ENCODE measurements at regions not wholly inside any gene's neighbourhood (a gene's known extent, or its start where the extent isn't known, plus 50 kb on each side); places are given as distances from the start of the nearest gene placed in this dataset.

DNA sequence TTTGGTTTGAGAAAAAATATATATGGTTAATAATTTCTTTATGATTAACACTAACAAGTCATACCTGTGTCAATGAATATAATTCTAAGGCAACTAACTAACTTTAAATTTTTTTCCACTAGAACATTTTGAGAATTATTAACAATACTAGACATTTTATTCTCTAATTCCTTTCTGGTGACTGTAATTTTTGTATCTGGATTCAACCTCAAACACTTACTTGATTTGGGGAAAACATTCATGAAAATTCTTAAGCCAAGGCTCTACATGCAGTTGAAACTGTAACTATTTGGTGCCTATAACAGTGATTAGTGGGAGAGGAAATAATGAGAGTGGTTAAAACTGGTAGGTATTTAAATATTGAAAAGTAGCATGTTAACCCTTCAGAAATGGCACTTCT is 546.5 kb upstream of the KLHL29 start (continued):
- no peak for TF ChIP-seq ETV6 (CRISPR knock-in tag; IDR thresholded peaks at IDR 0.05)
- no peak for TF ChIP-seq ZNF317 (CRISPR knock-in tag; IDR thresholded peaks at IDR 0.05; ENCODE audit: borderline replicate concordance, low read depth)
- TF ChIP-seq, protein P1, sequence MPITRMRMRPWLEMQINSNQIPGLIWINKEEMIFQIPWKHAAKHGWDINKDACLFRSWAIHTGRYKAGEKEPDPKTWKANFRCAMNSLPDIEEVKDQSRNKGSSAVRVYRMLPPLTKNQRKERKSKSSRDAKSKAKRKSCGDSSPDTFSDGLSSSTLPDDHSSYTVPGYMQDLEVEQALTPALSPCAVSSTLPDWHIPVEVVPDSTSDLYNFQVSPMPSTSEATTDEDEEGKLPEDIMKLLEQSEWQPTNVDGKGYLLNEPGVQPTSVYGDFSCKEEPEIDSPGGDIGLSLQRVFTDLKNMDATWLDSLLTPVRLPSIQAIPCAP (CRISPR knock-in tag; IDR thresholded peaks at IDR 0.05): no peak
- TF ChIP-seq USF1 (CRISPR knock-in tag; IDR thresholded peaks at IDR 0.05): no peak
- TF ChIP-seq, protein P2, sequence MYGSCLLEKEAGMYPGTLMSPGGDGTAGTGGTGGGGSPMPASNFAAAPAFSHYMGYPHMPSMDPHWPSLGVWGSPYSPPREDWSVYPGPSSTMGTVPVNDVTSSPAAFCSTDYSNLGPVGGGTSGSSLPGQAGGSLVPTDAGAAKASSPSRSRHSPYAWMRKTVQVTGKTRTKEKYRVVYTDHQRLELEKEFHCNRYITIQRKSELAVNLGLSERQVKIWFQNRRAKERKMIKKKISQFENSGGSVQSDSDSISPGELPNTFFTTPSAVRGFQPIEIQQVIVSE (CRISPR knock-in tag; IDR thresholded peaks at IDR 0.05; ENCODE audit: borderline replicate concordance): no peak
- TF ChIP-seq, protein P3, sequence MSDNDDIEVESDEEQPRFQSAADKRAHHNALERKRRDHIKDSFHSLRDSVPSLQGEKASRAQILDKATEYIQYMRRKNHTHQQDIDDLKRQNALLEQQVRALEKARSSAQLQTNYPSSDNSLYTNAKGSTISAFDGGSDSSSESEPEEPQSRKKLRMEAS (CRISPR knock-in tag; IDR thresholded peaks at IDR 0.05): no peak
- TF ChIP-seq USF2 (CRISPR knock-in tag; IDR thresholded peaks at IDR 0.05): no peak
- no peak for TF ChIP-seq ZNF219 (CRISPR knock-in tag; IDR thresholded peaks at IDR 0.05; ENCODE audit: borderline replicate concordance)
- TF ChIP-seq ZSCAN18 (CRISPR knock-in tag; IDR thresholded peaks at IDR 0.05): no peak
- TF ChIP-seq RORB (CRISPR knock-in tag; IDR thresholded peaks at IDR 0.05): no peak
- TF ChIP-seq, protein P4, sequence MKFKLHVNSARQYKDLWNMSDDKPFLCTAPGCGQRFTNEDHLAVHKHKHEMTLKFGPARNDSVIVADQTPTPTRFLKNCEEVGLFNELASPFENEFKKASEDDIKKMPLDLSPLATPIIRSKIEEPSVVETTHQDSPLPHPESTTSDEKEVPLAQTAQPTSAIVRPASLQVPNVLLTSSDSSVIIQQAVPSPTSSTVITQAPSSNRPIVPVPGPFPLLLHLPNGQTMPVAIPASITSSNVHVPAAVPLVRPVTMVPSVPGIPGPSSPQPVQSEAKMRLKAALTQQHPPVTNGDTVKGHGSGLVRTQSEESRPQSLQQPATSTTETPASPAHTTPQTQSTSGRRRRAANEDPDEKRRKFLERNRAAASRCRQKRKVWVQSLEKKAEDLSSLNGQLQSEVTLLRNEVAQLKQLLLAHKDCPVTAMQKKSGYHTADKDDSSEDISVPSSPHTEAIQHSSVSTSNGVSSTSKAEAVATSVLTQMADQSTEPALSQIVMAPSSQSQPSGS (CRISPR knock-in tag; IDR thresholded peaks at IDR 0.05; ENCODE audit: borderline replicate concordance, low read depth): no peak

DNA sequence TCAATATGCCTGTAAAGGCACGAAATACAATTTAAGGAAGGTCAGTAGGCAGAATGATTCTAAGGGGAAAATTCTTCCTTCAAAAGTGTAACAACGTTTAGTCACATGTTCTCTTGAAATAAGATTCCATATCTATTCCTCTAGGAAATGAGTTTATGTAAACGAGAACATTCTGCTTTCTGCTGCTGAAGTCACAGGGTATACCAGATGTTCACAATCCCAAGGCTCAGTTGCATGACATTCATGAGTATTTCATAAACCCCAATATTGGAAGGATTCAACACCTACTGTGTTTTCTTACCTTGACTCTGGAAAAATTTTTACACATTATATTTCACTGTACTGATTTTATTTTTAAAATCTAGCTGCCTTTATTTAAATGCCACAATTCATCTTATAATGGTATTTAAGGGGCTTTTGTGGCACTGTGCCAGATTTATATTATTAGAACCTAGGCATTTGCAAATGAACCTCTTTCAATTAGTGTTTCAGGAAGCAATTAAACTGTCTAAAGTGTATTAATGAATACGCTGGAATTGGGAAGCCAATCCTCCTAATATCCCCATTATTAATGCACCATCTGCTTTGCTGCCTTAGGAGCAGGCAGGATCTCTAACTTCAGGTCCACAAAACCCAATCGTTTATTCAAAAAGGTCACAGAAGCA is 542.6 kb upstream of the KLHL29 start:
- no peaks in the 10 kb centered on the region for H3K9me3 Mint-ChIP-seq
- DNase-seq (ENCODE audit: low spot score) (no peak), ATAC-seq (no peak)
- POLR2A ChIA-PET: no interaction called here
- no peak for TF ChIP-seq ZNF396 (CRISPR knock-in tag; IDR thresholded peaks at IDR 0.05; ENCODE audit: borderline replicate concordance)
- TF ChIP-seq, protein P2 (CRISPR knock-in tag; IDR thresholded peaks at IDR 0.05; ENCODE audit: borderline replicate concordance): no peak
- TF ChIP-seq, protein P5, sequence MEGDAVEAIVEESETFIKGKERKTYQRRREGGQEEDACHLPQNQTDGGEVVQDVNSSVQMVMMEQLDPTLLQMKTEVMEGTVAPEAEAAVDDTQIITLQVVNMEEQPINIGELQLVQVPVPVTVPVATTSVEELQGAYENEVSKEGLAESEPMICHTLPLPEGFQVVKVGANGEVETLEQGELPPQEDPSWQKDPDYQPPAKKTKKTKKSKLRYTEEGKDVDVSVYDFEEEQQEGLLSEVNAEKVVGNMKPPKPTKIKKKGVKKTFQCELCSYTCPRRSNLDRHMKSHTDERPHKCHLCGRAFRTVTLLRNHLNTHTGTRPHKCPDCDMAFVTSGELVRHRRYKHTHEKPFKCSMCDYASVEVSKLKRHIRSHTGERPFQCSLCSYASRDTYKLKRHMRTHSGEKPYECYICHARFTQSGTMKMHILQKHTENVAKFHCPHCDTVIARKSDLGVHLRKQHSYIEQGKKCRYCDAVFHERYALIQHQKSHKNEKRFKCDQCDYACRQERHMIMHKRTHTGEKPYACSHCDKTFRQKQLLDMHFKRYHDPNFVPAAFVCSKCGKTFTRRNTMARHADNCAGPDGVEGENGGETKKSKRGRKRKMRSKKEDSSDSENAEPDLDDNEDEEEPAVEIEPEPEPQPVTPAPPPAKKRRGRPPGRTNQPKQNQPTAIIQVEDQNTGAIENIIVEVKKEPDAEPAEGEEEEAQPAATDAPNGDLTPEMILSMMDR (IDR thresholded peaks at IDR 0.05): no peak
- H3K4me3 Mint-ChIP-seq: no peak overlapping the region
- CTCF ChIA-PET: interaction anchor here (0.5 kb wide), 1 partner anchor 22 kb away, joined by 3 read pairs; no protein-coding TSS in a partner anchor
- no peaks in the 10 kb centered on the region for H3K36me3 Mint-ChIP-seq
- no peak overlapping the region for H3K27ac Mint-ChIP-seq
- H3K27me3 Mint-ChIP-seq (ENCODE audit: low read depth): no peaks in the 10 kb centered on the region
- no peaks in the 10 kb centered on the region for H3K4me1 Mint-ChIP-seq

Measured in WTC11 (cell line).